ENCODE measurements at regions not wholly inside any gene's neighbourhood (a gene's known extent, or its start where the extent isn't known, plus 50 kb on each side); places are given as distances from the start of the nearest gene placed in this dataset.

GRCh38 chr10:83685458-83685857 lies 453.9 kb upstream of the GHITM start:
- H3K4me1 ChIP-seq (ENCODE audit: control insufficient read depth, low read depth, low read length): peaks cover 5% of the 10 kb centered on the region
- DNase-seq: no peak
- no peak overlapping the region for H3K23ac ChIP-seq (ENCODE audit: low read length)
- no peak overlapping the region for H2BK15ac ChIP-seq (replicated peaks; ENCODE audit: low read depth)
- no peak overlapping the region for H3K4me3 ChIP-seq (ENCODE audit: low read length)
- no peak overlapping the region for H2BK120ac ChIP-seq (ENCODE audit: low read depth, low read length)
- no peaks in the 10 kb centered on the region for H3K79me1 ChIP-seq (ENCODE audit: low read length)
- no peak overlapping the region for H3K4ac ChIP-seq (ENCODE audit: low read depth, low read length)
- no peak overlapping the region for H3K56ac ChIP-seq (ENCODE audit: low read length)
- H3K4me2 ChIP-seq (ENCODE audit: low read length): no peak overlapping the region
- no peak overlapping the region for H3K27ac ChIP-seq (ENCODE audit: low read depth, low read length)
- no peaks in the 10 kb centered on the region for H3K79me2 ChIP-seq (ENCODE audit: control insufficient read depth, insufficient read depth, low read length)
- no peaks in the 10 kb centered on the region for H3K27me3 ChIP-seq (ENCODE audit: insufficient read depth, low read length, poor library complexity)
- H3K36me3 ChIP-seq (ENCODE audit: control insufficient read depth, insufficient read depth, low read length): no peaks in the 10 kb centered on the region
- no peak overlapping the region for H4K5ac ChIP-seq (ENCODE audit: low read length)
- H2BK5ac ChIP-seq (ENCODE audit: low read length): no peak overlapping the region
- no peak overlapping the region for H4K8ac ChIP-seq (ENCODE audit: low read depth, low read length)
- H3K9ac ChIP-seq (ENCODE audit: low read length): no peak overlapping the region
- H2AK5ac ChIP-seq (ENCODE audit: low read length): no peak overlapping the region
- no peak overlapping the region for H3K18ac ChIP-seq (ENCODE audit: low read length)
- WGBS (ENCODE audit: extremely low coverage, insufficient coverage, low lambda C conversion rate): no CpG with 5 or more reads among the region's 5 CpGs

GRCh38 chr10:83691791-83692596 lies 447.3 kb upstream of the GHITM start:
- no peak overlapping the region for H3K27ac ChIP-seq (ENCODE audit: low read depth, low read length)
- no peak overlapping the region for H4K8ac ChIP-seq (ENCODE audit: low read depth, low read length)
- H4K5ac ChIP-seq (ENCODE audit: low read length): no peak overlapping the region
- no peak for DNase-seq
- H3K27me3 ChIP-seq (ENCODE audit: insufficient read depth, low read length, poor library complexity): no peaks in the 10 kb centered on the region
- no peak overlapping the region for H3K4me3 ChIP-seq (ENCODE audit: low read length)
- H3K9ac ChIP-seq (ENCODE audit: low read length): no peak overlapping the region
- H3K4me1 ChIP-seq (ENCODE audit: control insufficient read depth, low read depth, low read length): no peaks in the 10 kb centered on the region
- H3K4ac ChIP-seq (ENCODE audit: low read depth, low read length): no peak overlapping the region
- H3K18ac ChIP-seq (ENCODE audit: low read length): no peak overlapping the region
- H3K23ac ChIP-seq (ENCODE audit: low read length): no peak overlapping the region
- no CpG with 5 or more reads among the region's 2 CpGs for WGBS (ENCODE audit: extremely low coverage, insufficient coverage, low lambda C conversion rate)
- H3K79me1 ChIP-seq (ENCODE audit: low read length): no peaks in the 10 kb centered on the region
- no peak overlapping the region for H2AK5ac ChIP-seq (ENCODE audit: low read length)
- H3K79me2 ChIP-seq (ENCODE audit: control insufficient read depth, insufficient read depth, low read length): no peaks in the 10 kb centered on the region
- H2BK120ac ChIP-seq (ENCODE audit: low read depth, low read length): no peak overlapping the region
- H3K56ac ChIP-seq (ENCODE audit: low read length): no peak overlapping the region
- no peak overlapping the region for H2BK5ac ChIP-seq (ENCODE audit: low read length)
- no peak overlapping the region for H2BK15ac ChIP-seq (replicated peaks; ENCODE audit: low read depth)
- H3K4me2 ChIP-seq (ENCODE audit: low read length): no peak overlapping the region
- H3K36me3 ChIP-seq (ENCODE audit: control insufficient read depth, insufficient read depth, low read length): no peaks in the 10 kb centered on the region

GRCh38 chr10:83698899-83699298 lies 440.4 kb upstream of the GHITM start:
- Histone ChIP-seq H4K5ac (ENCODE audit: low read length) (no peak overlapping the region), H3K4ac (ENCODE audit: low read depth, low read length) (no peak overlapping the region), H3K18ac (ENCODE audit: low read length) (no peak overlapping the region), H3K27me3 (ENCODE audit: insufficient read depth, low read length, poor library complexity) (no peaks in the 10 kb centered on the region), H3K36me3 (ENCODE audit: control insufficient read depth, insufficient read depth, low read length) (no peaks in the 10 kb centered on the region), H3K79me2 (ENCODE audit: control insufficient read depth, insufficient read depth, low read length) (no peaks in the 10 kb centered on the region), H2AK5ac (ENCODE audit: low read length) (no peak overlapping the region), H3K4me3 (ENCODE audit: low read length) (no peak overlapping the region), H3K4me2 (ENCODE audit: low read length) (no peak overlapping the region), H3K23ac (ENCODE audit: low read length) (no peak overlapping the region), H2BK120ac (ENCODE audit: low read depth, low read length) (no peak overlapping the region), H2BK15ac (replicated peaks; ENCODE audit: low read depth) (no peak overlapping the region), H3K9ac (ENCODE audit: low read length) (no peak overlapping the region), H3K79me1 (ENCODE audit: low read length) (no peaks in the 10 kb centered on the region), H4K8ac (ENCODE audit: low read depth, low read length) (no peak overlapping the region), H3K56ac (ENCODE audit: low read length) (no peak overlapping the region), H3K27ac (ENCODE audit: low read depth, low read length) (no peak overlapping the region), H3K4me1 (ENCODE audit: control insufficient read depth, low read depth, low read length) (no peaks in the 10 kb centered on the region), H2BK5ac (ENCODE audit: low read length) (no peak overlapping the region)
- no peak for DNase-seq
- WGBS (ENCODE audit: extremely low coverage, insufficient coverage, low lambda C conversion rate): no CpG with 5 or more reads among the region's 2 CpGs

- no CpG with 5 or more reads among the region's 3 CpGs for WGBS (ENCODE audit: extremely low coverage, insufficient coverage, low lambda C conversion rate)
These were observed 437.5 kb upstream of the GHITM start for GRCh38 chr10:83701799-83702198.

GRCh38 chr10:83702731-83703130 lies 436.6 kb upstream of the GHITM start:
- no peak overlapping the region for H3K4me2 ChIP-seq (ENCODE audit: low read length)
- no peaks in the 10 kb centered on the region for H3K4me1 ChIP-seq (ENCODE audit: control insufficient read depth, low read depth, low read length)
- H3K23ac ChIP-seq (ENCODE audit: low read length): no peak overlapping the region
- no peak overlapping the region for H3K27ac ChIP-seq (ENCODE audit: low read depth, low read length)
- H3K79me2 ChIP-seq (ENCODE audit: control insufficient read depth, insufficient read depth, low read length): no peaks in the 10 kb centered on the region
- no peak overlapping the region for H2BK120ac ChIP-seq (ENCODE audit: low read depth, low read length)
- no peak overlapping the region for H3K9ac ChIP-seq (ENCODE audit: low read length)
- H4K5ac ChIP-seq (ENCODE audit: low read length): no peak overlapping the region
- no peak overlapping the region for H4K8ac ChIP-seq (ENCODE audit: low read depth, low read length)
- no peak for DNase-seq
- no peaks in the 10 kb centered on the region for H3K79me1 ChIP-seq (ENCODE audit: low read length)
- H2AK5ac ChIP-seq (ENCODE audit: low read length): no peak overlapping the region
- H3K36me3 ChIP-seq (ENCODE audit: control insufficient read depth, insufficient read depth, low read length): no peaks in the 10 kb centered on the region
- no peak overlapping the region for H2BK5ac ChIP-seq (ENCODE audit: low read length)
- no peak overlapping the region for H3K4me3 ChIP-seq (ENCODE audit: low read length)
- no peak overlapping the region for H3K56ac ChIP-seq (ENCODE audit: low read length)
- WGBS (ENCODE audit: extremely low coverage, insufficient coverage, low lambda C conversion rate): no CpG with 5 or more reads among the region's 3 CpGs
- no peak overlapping the region for H2BK15ac ChIP-seq (replicated peaks; ENCODE audit: low read depth)
- no peaks in the 10 kb centered on the region for H3K27me3 ChIP-seq (ENCODE audit: insufficient read depth, low read length, poor library complexity)
- no peak overlapping the region for H3K18ac ChIP-seq (ENCODE audit: low read length)
- no peak overlapping the region for H3K4ac ChIP-seq (ENCODE audit: low read depth, low read length)

More at GRCh38 chr10:83701799-83702198, 437.5 kb upstream of the GHITM start:
- Histone ChIP-seq H3K4me2 (ENCODE audit: low read length) (no peak overlapping the region), H4K8ac (ENCODE audit: low read depth, low read length) (no peak overlapping the region), H3K27me3 (ENCODE audit: insufficient read depth, low read length, poor library complexity) (no peaks in the 10 kb centered on the region), H4K5ac (ENCODE audit: low read length) (no peak overlapping the region), H3K4me1 (ENCODE audit: control insufficient read depth, low read depth, low read length) (no peaks in the 10 kb centered on the region), H3K27ac (ENCODE audit: low read depth, low read length) (no peak overlapping the region), H2AK5ac (ENCODE audit: low read length) (no peak overlapping the region), H3K23ac (ENCODE audit: low read length) (no peak overlapping the region), H2BK15ac (replicated peaks; ENCODE audit: low read depth) (no peak overlapping the region), H3K18ac (ENCODE audit: low read length) (no peak overlapping the region), H3K79me2 (ENCODE audit: control insufficient read depth, insufficient read depth, low read length) (no peaks in the 10 kb centered on the region), H3K4me3 (ENCODE audit: low read length) (no peak overlapping the region), H3K36me3 (ENCODE audit: control insufficient read depth, insufficient read depth, low read length) (no peaks in the 10 kb centered on the region), H3K56ac (ENCODE audit: low read length) (no peak overlapping the region), H3K4ac (ENCODE audit: low read depth, low read length) (no peak overlapping the region), H2BK120ac (ENCODE audit: low read depth, low read length) (no peak overlapping the region), H3K79me1 (ENCODE audit: low read length) (no peaks in the 10 kb centered on the region), H3K9ac (ENCODE audit: low read length) (no peak overlapping the region), H2BK5ac (ENCODE audit: low read length) (no peak overlapping the region)
- DNase-seq: no peak

- no peaks in the 10 kb centered on the region for H3K4me1 ChIP-seq (ENCODE audit: control insufficient read depth, low read depth, low read length)
- no peak overlapping the region for H2BK15ac ChIP-seq (replicated peaks; ENCODE audit: low read depth)
- H3K23ac ChIP-seq (ENCODE audit: low read length): no peak overlapping the region
- DNase-seq: no peak
- no peak overlapping the region for H4K5ac ChIP-seq (ENCODE audit: low read length)
- no peaks in the 10 kb centered on the region for H3K27me3 ChIP-seq (ENCODE audit: insufficient read depth, low read length, poor library complexity)
- H3K4me2 ChIP-seq (ENCODE audit: low read length): no peak overlapping the region
- no peaks in the 10 kb centered on the region for H3K79me1 ChIP-seq (ENCODE audit: low read length)
- no peak overlapping the region for H3K9ac ChIP-seq (ENCODE audit: low read length)
- H3K56ac ChIP-seq (ENCODE audit: low read length): no peak overlapping the region
- no peaks in the 10 kb centered on the region for H3K36me3 ChIP-seq (ENCODE audit: control insufficient read depth, insufficient read depth, low read length)
- no peak overlapping the region for H3K4ac ChIP-seq (ENCODE audit: low read depth, low read length)
- H3K27ac ChIP-seq (ENCODE audit: low read depth, low read length): no peak overlapping the region
- no CpG with 5 or more reads among the region's 1 CpG for WGBS (ENCODE audit: extremely low coverage, insufficient coverage, low lambda C conversion rate)
- no peak overlapping the region for H2AK5ac ChIP-seq (ENCODE audit: low read length)
- no peak overlapping the region for H3K4me3 ChIP-seq (ENCODE audit: low read length)
- no peaks in the 10 kb centered on the region for H3K79me2 ChIP-seq (ENCODE audit: control insufficient read depth, insufficient read depth, low read length)
- no peak overlapping the region for H4K8ac ChIP-seq (ENCODE audit: low read depth, low read length)
- H2BK5ac ChIP-seq (ENCODE audit: low read length): no peak overlapping the region
- no peak overlapping the region for H3K18ac ChIP-seq (ENCODE audit: low read length)
- H2BK120ac ChIP-seq (ENCODE audit: low read depth, low read length): no peak overlapping the region
These were observed 433.2 kb upstream of the GHITM start for GRCh38 chr10:83706120-83706519.

All from mesendoderm (in vitro differentiated cells).